HG03280 (cell line): ENCODE measurements at regions not wholly inside any gene's neighbourhood (a gene's known extent, or its start where the extent isn't known, plus 50 kb on each side); places are given as distances from the start of the nearest gene placed in this dataset.

Experiments
- ATAC-seq: cut with Tn5 transposase; IDR thresholded peaks from one replicate; pipeline ENCODE4 v1.9.1; 2021; ENCODE audit warnings: mild to moderate bottlenecking, moderate library complexity; ENCODE audit not compliant: unreplicated experiment

- no peak for ATAC-seq
These were observed 73.6 kb upstream of the SMIM36 start for GRCh38 chr17:55584861-55585260.

GRCh38 chr17:55584055-55584685 lies 72.9 kb upstream of the SMIM36 start:
- no peak for ATAC-seq

- ATAC-seq, result no peak
These were observed 71.6 kb upstream of the SMIM36 start for GRCh38 chr17:55582897-55583296.

- peak; percentile 61 for ATAC-seq
These were observed 69.4 kb upstream of the SMIM36 start for GRCh38 chr17:55580596-55581133.

DNA sequence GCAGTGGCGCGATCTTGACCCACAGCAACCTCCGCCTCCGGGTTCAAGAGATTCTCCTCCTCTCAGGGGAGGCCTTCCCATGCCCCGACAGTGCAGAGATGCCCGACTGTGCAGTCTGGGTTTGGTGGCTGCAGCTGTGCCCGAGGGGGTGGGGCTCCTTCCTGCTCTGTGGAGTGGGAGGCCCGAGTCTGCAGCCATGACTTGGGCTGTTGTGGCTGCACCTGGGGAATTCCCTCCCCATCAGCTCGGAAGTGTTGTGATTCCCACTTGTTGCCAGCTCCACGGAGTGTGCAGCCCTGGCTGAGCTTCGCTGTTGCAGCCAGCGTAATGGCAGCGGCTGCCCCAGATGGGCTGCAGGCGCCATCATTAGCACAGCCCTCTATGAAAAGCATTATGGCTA lies 66.4 kb upstream of the SMIM36 start:
- ATAC-seq, result no peak

DNA sequence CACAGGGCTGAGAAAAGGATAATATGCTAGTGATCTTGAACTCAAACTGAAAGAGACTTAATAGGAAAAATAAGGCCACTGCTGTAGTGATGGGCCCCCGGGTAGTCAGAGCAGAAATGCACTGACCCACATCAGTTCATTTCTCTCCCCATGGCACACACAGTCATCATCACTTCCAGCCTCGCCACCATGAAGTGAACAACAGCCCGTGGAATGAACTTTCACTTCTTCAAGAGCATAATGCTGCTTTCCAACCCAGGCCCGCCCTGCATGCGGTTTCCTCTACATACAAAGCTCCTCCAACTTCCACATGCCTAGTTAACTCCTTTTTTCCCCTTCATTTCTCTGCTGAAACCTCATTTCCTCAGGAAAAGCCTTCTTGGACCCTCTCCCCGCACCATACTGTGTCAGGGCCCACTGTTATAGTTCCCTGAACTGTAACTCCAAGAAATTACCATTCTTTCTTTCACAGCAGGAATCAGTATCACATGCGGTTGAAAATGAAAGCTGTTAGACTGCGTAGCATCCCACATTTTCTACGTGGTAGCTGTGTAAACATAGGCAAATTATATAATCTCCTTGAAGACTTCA lies 65.8 kb upstream of the SMIM36 start:
- ATAC-seq, result peak; percentile 69

GRCh38 chr17:55576237-55576995 lies 65.2 kb upstream of the SMIM36 start:
- ATAC-seq, result no peak

GRCh38 chr17:55575058-55575636 lies 63.9 kb upstream of the SMIM36 start:
- ATAC-seq, result no peak

DNA sequence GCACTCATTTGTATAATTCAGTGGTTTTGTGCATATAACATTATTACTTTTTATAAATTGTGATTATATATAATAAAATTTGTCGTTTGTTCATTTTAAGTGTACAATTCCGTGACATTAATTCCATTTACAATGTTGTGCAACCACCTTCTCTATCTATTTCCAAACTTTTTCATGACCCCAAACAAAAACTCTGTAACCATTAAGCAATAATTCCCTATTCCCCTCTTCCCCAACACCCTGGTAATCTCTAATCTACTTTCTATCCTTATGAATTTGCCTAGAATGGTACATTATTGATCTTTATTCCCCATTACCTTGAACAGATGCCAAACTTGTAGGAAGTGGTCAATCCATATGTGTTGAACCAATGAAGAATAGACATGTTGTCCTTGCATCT lies 61.3 kb upstream of the SMIM36 start:
- ATAC-seq, result no peak

GRCh38 chr17:55572139-55572538 lies 60.9 kb upstream of the SMIM36 start:
- no peak for ATAC-seq

- no peak for ATAC-seq
These were observed 59.8 kb upstream of the SMIM36 start for GRCh38 chr17:55571095-55571494.

DNA sequence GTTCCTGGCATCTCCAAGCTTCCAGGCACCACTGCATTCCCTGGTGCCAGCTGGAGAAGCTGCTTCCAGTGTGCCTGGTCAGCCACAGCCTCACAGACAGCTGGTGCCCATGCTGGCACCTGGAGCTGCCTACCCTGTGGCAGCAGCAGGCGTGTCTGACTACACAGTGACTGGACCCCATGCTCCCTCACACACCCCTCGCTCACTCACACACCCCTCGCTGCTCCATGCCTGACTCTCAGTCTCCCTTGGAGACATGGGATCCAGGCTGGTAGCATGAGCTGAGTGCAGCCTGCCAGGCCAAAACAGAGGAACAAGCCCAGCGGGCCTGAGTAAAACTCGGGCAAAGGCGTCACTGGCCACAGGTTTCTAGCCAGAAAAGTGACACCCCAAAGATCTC lies 59.1 kb upstream of the SMIM36 start:
- no peak for ATAC-seq

DNA sequence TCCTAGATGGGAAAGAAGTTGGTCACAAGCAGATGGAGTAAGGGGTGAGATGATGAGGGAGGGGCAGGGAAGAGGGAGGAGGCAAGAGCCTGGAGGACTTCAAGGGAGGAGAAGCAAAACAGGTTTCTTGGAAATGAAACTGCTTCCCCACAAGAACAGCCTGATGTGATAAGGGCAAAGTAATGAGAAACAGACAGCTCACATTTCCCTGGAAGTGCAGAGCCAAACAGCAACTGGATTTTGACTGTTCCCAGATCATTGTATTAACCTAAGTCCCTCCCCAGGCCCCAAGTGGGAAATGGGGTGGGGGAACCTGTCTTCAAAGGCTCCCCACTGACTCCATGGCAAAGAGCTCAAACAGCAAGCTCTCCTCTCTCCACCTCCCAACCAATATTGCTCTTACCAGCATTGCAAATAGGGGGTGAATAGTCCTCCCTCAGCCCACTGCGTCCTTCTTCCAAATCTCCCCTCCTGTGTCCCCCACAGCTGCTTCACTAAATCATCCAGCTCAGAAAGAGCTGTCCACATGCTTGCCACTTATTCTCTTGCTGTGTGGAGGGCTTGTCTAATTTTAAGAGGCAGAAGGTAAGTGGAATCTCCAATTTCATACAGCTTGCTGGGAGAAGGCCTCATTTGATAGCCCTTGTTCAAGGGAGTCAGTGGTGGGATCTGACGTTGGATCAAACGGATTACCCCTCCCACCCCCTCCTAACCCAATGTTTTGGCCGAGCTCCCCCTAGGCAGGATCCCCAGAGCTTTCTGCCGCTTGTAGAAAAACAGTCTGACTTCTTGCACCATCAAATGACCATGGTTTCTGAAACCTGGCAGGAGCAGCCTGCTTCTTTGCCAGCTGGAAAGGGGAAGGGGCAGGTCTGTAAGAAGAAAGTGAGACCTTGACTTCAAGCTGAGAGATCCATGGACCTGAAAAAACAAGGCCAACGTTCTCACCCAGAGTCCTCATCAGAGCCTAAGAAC lies 56.3 kb upstream of the SMIM36 start:
- no peak for ATAC-seq

GRCh38 chr17:55564081-55564480 lies 52.8 kb upstream of the SMIM36 start:
- no peak for ATAC-seq

GRCh38 chr17:55563363-55563762 lies 52.1 kb upstream of the SMIM36 start:
- ATAC-seq, result no peak

DNA sequence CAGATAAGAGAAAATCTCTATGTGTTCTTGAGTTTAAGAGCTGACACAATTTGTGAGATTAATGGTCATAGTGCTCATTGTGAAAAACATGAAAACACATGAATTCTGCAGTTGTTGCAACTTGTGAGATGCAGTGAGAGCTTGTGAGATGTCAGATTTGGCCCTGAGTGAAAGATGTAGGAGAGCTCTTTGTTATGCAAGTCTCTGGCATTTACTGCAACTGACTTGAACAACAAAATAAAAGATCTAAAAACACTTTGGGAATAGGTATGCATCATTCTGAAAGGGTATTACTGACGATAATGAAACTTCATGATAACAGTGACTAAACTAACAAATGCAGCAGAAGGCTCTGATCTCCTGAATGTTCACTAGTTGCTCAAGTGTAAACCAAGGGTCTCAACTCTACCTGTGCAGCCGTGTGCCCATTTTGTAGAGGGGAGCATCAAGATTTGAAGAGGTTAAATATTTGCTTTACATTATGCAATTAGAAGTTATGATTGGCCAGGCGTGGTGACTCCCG lies 50.8 kb upstream of the SMIM36 start:
- ATAC-seq, result no peak

GRCh38 chr17:55561316-55561972 lies 50.2 kb upstream of the SMIM36 start:
- no peak for ATAC-seq
